Fibroblast of skin of left quadriceps (primary cell): ENCODE measurements at regions not wholly inside any gene's neighbourhood (a gene's known extent, or its start where the extent isn't known, plus 50 kb on each side); places are given as distances from the start of the nearest gene placed in this dataset.
A peak's percentile ranks its signal among the peaks of the same experiment; 100 is the strongest.

Experiments
- DNase-seq, 2 experiments: peaks; one replicate each; pipeline ENCODE4 v3.0.0-alpha.2; 2013; ENCODE audit warnings: low read depth in 2 of 2

DNA sequence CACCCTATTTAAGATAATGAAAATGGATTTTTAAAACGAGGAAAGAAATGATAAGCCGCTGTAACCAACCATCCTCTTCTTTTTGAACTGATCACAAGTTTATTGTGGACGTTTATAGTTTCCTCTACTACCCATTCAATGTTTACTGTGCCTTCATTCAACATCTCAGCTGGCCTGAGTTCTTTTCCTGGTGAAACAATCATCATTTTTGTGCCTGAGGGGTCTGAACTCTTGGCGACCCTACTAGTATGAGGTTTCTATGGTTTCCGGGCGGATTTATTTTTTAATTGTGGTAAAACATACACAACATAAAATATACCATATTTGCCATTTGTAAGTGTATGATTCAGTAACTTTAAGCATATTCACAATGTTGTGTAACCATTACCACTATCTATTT lies 100.7 kb downstream of the SPRY1 start:
- no peak for DNase-seq

DNA sequence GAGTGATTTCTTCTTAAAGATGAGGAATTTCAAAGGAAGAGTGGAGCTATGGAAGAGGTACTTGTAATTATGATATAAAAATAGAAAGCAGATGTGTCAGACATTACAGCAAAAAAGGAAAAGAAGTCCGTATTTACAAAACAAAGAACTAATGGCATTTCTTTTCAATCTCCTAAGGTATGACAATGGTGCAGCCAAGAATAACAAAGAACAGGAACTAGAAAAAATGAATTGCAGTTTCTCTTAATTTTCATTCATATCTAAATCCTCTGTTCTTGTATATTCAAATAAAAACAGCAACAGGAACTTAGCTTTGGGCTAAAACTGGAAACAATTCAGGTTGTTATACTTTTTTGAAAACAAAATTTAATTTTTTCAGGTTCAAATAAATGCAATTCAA lies 105.1 kb downstream of the SPRY1 start:
- DNase-seq = no peak

DNA sequence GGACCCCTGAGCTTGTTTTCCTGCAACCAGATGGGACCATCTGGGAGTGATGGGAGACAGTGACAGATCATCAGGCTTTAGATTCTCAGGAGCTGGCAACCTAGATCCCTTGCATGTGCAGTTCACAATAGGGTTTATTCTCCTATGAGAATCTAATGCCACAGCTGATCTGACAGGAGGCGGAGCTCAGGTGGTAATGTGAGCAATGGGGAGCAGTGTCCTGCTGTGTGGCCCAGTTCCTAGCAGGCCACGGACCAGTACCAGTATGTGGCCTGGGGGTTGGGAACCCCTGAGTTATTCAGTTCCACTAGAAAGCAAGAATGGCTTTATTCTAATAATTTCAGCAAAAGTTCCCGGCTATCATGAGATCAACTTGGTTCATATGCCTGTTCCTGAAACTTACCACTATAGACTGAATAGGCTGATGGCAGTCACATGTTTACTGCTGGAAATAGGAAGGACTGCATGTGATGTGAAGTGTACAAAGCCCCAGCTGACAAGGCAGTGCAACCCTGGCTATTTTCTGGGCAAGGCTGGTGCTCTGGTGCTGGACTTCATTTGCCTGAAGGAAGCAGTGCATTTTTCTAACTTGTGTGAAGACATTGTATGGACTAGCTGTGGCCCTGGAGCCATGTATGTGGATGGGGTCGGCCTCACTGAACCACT lies 107.2 kb downstream of the SPRY1 start:
- DNase-seq = no peak

DNA sequence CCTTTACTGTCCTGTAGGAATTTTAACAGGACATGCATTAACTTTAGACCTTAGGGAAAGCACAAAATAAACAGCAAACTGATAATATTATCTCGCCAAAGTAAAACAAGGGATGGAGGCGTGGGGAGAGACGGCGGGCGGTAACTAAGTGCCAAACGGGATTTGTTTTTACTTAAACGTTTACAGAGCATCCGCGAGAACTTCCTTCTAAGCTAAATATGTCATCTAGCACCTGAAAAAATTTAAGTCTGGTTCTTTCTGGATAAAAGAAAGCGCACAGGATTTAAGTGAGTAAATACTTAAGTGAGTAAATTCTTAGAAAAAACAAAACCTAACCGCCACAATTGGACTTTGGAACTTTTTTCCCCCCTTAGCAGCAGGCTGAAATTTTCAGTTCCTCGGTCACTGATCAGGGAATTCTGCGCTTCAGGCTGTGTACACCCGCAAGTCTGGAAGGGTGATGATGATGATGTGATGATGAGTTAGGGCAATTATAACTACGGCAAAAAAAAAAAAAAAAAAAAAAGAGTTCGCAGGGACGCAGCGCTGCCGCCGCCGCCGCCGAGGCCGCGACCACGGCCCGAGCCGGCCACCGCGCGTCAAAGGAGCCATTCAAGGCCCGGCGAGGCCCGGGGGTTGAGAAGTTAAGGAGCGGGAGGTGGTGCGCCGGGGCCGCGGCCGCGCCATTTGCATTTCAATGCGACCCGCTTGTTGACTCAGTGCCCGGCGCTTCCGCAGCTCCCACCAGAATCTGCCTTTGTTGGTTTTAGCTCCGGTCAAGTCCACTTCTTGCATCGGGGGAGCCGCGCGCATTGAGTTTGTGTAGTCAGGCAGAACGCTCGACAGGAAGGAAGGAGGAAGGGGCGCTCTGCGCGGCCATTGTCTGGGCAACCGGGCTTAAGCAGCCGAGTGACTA lies 108.8 kb downstream of the SPRY1 start:
- DNase-seq = peak in 1 of 2 experiments; percentile 22

DNA sequence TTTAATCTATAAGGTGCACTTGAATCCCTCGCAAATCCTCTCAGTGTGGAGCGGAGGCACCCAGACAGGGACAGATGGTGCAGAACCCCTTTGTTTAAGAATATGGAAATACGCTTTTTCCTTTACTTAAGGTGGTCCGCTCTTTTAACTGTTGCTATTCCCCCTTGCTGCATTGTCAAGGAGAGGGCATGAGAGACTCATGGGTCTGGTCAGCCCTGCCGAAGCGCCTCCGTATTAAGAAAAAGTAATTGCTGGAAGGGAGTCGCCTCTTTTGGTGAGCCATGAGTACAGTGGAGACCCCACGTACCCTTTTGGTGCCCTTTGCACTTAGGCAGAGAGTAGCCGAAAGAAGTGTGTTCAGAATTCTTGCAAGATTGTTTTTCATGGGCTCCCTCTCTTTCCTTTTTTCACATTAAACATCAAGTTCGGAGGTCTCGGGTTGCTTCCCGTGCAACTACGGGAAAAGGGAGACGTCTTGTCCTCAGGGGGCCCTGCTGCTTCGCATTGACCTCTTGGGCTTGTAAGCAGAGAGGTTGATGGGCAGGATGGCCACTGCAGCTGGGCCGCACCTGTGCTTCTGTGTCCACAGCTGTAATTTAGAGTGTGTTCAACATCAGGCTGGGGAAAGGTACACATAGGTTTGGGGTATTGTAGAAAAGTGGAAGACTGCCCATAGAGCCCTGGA lies 109.6 kb downstream of the SPRY1 start:
- DNase-seq = no peak

DNA sequence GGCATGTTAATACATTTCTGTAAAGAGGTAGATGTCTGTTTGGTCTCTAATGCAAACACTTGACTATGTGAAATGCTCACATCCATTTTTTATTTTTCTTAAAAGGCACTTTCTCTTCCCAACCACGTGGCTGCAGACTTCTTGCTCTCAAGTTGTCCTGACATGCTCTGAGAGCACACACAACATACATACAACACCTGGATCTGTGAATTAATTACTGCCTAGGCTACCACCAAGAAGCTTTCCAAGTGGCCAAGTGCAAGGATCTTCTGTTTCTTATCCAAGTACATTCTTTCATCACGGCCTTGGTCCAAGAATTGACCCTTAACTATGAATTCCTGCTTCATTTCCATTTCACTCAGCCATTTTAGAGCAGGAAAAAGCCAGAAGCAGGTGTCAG lies 110.8 kb downstream of the SPRY1 start:
- no peak for DNase-seq

DNA sequence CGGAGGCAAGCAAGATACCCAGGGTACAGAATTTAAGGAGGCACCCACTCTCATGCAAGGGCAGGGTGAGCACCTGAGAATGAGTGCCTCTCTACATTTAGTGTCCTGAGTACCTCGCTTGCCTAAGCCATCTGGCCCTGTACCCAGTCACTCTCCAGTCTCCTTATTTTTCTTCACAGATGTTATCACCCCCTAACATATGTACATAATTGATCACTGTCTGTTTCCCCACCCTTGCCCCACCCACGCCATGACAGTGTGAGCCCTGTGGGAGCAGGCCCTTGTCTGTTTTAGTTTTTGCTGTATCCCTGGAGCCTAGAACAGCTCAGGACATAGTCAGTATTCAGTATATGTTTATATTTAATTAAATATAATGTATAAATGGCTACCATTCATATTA lies 113.6 kb downstream of the SPRY1 start:
- DNase-seq = no peak

DNA sequence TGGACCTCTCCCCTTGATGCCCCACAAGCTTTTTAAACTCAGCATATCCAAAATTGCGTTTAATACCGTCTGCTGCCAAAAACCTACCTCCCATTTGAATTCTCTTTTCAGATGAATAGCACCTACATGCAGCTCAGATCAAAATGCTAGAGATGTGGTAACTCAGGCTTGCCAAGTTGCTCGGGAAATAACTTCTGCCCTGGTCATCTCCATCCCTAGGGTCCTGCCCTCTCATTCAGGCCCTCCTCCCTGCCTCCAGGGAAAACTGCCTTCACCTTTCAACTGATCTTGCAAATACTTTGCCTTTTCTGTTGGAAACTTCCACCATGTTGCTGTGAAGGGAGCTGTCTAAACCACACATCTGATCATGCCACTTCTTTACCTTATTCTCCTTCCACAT lies 114.1 kb downstream of the SPRY1 start:
- no peak for DNase-seq

DNA sequence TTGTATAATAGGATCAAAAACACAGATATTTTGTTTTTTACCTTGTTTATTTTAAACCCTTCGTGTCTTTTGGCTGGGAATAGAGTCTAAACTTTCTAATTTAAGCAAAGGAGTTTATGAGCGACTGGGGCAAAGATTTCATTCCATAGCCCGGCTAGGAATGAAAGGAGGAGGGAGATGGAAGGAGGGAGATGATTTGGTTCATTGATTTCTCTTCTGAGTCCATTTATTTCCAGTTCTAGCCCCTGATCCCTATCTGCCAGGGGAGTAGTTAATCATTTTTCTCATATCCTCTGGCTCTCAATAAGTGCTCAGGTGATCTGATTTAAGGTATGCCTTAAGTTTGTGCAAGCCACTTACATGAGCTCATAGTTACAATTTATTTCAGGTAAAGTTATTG lies 120.0 kb downstream of the SPRY1 start:
- no peak for DNase-seq

DNA sequence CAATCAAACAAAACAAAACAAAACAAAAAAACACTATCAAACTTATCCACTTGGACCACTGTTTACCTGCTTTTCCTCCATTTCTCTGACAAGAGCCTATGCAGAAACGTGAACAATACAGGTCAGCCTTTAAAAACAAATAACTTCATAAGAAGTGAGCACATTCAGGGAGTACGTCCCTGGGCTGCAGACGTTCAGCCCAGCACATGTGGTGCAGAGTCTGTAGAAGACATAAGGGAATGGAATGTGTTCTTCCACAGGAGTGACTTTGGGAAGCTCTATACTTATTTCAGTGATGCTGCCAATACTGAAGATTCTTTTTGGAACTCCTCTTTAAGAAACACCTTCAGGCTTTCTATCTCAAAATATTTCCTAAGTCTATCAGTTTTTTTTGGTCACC lies 120.6 kb downstream of the SPRY1 start:
- no peak for DNase-seq

DNA sequence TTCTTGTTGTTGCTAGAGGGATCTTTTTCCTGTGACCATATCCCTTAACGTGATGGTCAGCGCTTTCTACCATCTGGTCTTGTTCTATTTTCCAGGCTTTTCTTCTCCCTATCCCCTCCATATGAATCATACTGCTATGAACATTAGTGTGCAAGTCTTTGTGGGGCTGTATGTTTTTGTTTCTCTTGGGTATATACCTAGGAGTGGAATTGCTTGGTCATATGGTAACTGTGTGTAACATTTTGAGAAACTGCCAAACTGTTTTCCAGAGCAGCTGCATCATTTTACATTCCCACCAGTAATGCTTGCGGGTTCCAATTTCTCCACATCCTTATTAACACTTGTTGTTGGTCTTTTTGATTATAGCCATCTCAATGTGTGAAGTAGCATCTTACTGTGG lies 121.4 kb downstream of the SPRY1 start:
- no peak for DNase-seq

DNA sequence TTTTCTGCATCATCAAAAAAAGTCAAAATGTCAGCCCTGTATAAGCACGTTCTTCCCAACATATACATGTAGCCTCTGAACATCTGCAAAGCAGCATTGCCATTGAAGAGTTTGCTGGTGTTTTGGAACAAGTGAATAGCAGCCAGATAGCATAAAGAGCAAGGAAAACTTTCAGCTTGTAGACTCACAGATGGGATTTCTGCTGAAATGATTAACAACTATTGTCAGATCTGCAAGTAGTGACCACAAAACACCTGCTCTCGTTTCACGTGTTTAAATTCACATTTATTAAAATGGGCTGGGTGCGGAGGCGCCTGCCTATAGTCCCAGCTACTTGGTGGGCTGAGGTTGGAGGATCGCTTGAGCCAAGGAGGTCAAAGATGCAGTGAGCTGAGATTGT lies 123.7 kb downstream of the SPRY1 start:
- no peak for DNase-seq

DNA sequence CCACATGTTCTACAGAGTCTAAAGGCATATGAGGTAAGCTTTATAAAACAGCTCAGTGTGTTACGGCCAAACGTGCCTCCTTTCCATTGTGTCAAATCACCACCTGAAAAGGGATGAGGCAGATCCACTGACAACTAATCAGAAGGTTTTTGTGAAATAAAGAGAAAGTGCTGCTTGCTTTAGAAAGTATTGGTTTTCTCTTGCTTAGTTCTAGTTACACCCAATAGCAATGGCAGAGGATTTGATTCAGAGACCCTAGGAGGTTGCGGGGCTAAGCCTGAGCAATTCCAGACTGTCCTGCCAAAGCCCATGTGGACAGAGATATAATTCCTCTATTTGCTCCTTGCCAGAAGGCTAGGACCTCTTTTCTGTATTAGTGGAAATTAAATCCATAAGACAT lies 125.5 kb downstream of the SPRY1 start:
- no peak for DNase-seq

DNA sequence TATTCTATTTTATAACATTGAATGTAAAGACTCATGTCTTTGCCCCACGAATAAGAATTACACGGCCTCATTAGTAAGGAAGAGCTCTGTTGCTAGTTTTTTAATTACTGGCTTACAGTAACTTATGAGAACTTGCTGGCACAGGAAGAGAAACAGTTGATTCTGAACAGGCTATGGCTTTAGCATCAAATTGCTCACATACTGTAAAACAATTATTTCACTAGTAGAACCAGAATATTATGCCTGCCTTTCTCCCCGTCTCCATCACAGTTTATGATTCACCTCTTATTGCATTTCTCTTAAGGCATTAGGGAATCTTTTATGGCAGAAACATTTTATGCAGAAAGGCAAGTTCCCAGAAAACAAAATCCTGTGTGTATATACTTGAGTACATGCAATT lies 126.1 kb downstream of the SPRY1 start:
- no peak for DNase-seq

DNA sequence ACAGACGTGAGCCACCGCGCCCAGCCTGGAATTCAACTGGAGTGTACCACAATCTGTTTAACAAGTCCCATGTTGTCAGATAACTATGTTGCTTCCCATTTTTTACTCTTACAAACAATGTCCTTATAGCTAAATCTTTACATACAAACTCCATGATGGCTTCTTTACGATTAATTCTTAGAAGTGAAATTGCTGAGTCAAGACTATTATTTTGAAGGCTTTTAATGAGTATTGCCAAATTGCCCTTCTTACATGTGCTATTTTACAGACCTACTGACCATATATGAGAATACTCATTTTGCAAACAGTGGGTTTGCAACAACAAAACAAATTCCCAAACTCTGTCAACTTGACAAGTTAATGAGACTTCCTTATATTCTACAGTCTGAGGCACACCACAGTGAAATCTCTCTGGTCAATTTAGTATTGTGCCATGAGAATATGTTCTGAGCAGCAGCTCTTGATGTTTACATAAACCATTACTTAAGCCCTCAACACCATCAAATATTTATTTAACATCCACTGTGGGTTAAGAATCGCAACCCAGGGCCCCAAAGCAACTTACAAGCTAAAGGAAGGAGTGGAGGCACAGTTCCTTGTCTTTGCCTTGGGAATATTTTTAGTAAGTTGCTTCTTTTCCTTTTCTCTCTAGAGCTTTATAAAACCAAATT lies 128.5 kb downstream of the SPRY1 start:
- no peak for DNase-seq

DNA sequence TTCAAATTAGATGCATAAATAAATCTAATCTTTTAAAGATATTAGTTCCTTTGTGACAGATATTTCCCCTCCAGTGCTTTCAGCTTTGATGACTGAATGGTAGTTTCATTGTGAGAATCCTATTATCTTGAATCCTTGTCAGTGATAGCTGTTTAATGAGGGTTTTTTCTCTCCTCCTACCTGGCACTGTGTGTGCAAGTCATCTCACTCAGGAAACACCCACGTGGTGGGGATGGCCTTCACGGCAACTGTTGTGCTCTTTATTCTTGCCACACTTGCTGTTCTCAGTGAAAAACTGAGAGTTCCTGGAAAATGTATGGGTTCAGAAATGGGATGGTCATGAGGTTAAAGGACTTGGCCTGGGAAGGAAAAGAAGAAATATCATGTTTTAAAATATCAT lies 129.9 kb downstream of the SPRY1 start:
- no peak for DNase-seq

DNA sequence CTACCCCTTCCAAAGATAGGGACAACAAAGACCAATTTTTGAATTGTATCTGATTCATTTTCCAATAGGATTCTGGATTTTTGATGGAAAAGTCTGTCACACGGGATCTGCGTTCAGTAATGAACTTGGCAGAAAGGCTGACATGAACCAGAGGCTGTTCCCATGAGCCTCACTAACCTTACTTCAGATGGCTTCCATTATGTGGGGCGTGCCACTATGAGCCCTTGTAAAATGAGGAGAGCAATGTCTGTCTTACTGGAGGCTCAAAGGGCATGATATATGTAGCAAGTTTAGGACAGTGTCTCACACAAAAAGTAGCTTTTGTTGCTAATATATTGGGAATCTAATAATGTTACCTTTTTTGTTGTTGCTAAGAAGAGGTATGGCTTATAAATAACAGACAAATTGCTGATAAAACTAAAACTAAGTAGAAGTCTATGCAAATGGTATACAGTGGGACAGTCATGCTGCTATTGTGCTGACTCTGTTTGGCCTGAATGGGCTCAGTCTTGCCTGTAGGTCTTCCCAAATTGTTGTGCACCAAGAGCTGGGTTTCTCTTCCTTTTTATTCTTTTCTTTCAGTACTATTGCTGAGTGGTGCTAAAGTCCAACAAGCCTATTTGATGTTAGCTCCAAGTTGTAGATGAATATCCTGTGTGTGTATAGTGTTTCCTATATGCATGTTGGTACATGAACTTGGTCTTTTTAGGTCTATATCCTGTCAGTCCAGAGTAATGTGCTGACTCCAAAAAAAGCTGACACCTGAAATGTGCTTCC lies 132.1 kb downstream of the SPRY1 start:
- no peak for DNase-seq

DNA sequence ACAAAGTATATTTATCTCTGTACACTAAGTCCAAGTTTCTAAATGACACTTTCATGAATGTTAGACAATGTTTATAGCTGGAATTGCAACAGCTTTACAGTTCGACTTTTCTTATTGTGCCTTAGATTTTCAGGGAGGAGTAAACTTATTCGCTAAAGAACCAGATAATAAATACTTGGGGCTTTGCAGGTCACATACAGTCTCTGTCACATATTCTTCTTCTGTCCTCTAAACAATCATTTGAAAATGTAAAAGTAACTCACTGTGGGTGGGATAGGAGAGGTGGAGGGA lies 132.6 kb downstream of the SPRY1 start:
- DNase-seq = no peak

DNA sequence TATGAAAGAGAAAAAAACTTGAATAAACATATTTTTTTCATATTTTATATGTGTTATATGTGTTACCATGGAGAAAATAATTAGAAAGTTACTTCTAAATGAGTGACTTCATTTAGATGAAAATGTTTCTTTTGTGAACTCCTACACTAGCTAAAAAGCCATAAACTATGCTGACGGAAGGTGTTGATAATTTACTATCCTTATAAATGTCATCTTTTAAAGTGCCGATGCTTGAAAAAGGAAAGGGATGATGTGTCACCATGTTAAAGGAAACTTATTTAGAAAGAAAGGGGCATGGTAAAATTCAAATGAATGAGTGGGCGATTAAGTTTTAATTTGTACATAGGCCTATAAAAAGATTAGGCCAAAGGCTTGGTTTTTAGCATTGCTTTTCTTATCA lies 133.8 kb downstream of the SPRY1 start:
- no peak for DNase-seq

DNA sequence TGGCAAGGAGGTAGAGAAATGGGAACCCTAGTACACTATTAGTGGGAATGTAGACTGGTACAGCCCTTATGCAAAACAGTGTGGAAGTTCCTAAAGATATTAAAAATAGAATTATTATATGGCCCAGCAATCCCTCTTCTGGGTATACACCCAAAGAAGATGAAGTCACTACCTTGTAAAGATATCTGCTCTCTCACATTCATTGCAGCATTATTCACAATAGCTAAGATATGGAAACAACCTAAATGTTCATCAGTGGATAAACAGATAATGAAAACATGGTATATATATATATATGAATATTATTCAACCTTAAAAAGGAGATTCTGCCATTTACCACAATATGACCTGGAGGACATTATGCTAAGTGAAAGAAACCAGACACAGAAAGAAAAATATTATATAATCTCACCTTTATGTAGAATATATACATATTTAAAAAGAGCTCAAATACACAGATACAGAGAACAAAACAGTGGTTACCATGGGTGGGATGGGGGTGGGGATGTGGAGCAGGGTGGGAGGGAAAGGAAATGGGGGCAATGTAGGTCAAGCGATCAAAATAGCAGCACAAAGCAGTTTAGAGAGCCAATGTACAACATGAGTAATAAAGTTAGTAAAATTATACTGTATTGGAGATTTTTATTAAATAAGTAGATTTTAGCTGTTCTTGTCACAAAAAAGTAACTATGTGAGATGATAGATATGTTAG lies 138.6 kb downstream of the SPRY1 start:
- DNase-seq = no peak

DNA sequence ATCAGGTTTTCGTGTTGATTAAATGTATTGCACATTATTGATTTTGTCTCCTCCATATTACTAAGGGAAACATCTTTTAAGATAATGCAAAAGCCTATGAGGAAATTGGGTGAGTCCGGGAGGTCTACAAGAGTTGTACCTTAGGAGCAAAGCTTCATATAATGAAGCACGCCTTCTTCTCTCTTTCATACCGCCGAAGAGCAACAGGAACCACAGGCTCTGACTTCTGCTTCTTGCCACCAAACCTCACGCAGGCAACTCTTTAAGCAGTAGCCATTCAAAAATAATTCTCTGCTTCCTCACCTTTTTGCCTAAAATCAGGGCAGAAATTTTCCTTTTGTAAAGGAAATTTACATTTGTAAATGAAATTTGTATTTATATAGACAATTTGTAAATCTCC lies 139.6 kb downstream of the SPRY1 start:
- no peak for DNase-seq
